H9 (cell line): ENCODE measurements at regions not wholly inside any gene's neighbourhood (a gene's known extent, or its start where the extent isn't known, plus 50 kb on each side); places are given as distances from the start of the nearest gene placed in this dataset.

Source experiments
- DNase-seq: peaks from one replicate; pipeline ENCODE4 v3.0.0-alpha.2; 2017
- H2AFZ ChIP-seq: one replicate; pipeline ENCODE4 v1.6.1; 2013; ENCODE audit warnings: mild to moderate bottlenecking, low read length, control low read depth, moderate library complexity
- H2AK5ac ChIP-seq: 2 replicates; pipeline ENCODE4 v1.6.1; 2013; ENCODE audit warnings: low read length, control low read depth, mixed read lengths; ENCODE audit not compliant: insufficient read length
- H2BK120ac ChIP-seq: one replicate; pipeline ENCODE4 v1.6.1; 2013; ENCODE audit warnings: low read depth, mild to moderate bottlenecking, low read length, control low read depth, inconsistent platforms; ENCODE audit not compliant: poor library complexity, severe bottlenecking
- H2BK12ac ChIP-seq: 2 replicates; pipeline ENCODE4 v1.6.1; 2013; ENCODE audit warnings: low read length, control low read depth, mixed read lengths, low read depth; ENCODE audit not compliant: insufficient read length
- H2BK15ac ChIP-seq: 2 replicates; pipeline ENCODE4 v1.6.1; 2013; ENCODE audit warnings: low read depth, low read length, control low read depth
- H2BK20ac ChIP-seq: one replicate; pipeline ENCODE4 v1.6.1; 2013; ENCODE audit warnings: low read depth, mild to moderate bottlenecking, low read length, control low read depth, inconsistent platforms; ENCODE audit not compliant: poor library complexity, severe bottlenecking
- H2BK5ac ChIP-seq: 2 replicates; pipeline ENCODE4 v1.6.1; 2013; ENCODE audit warnings: low read length, control low read depth, mixed read lengths; ENCODE audit not compliant: insufficient read length
- H3K14ac ChIP-seq: 2 replicates; pipeline ENCODE4 v1.6.1; 2013; ENCODE audit warnings: low read length, control low read depth; ENCODE audit not compliant: insufficient read depth
- H3K18ac ChIP-seq: 2 replicates; pipeline ENCODE4 v1.6.1; 2013; ENCODE audit warnings: low read depth, mild to moderate bottlenecking, mixed read lengths, low read length, control low read depth; ENCODE audit not compliant: insufficient read length
- H3K23ac ChIP-seq: 2 replicates; pipeline ENCODE4 v1.6.1; 2013; ENCODE audit warnings: low read length, control low read depth, mixed read lengths, low read depth; ENCODE audit not compliant: insufficient read length
- H3K23me2 ChIP-seq: 2 replicates; pipeline ENCODE4 v1.6.1; 2013; ENCODE audit warnings: low read depth, mild to moderate bottlenecking, mixed read lengths, low read length, control low read depth; ENCODE audit not compliant: insufficient read length, poor library complexity, severe bottlenecking
- H3K27ac ChIP-seq: 2 replicates; pipeline ENCODE4 v1.5.1; 2013; ENCODE audit warnings: low read length, control low read depth, mixed read lengths, low read depth; ENCODE audit not compliant: insufficient read length
- H3K27me3 ChIP-seq: 2 replicates; pipeline ENCODE4 v1.6.1; 2013; ENCODE audit warnings: low read length, control low read depth, inconsistent platforms; ENCODE audit not compliant: insufficient read depth
- H3K4ac ChIP-seq: 2 replicates; pipeline ENCODE4 v1.6.1; 2013; ENCODE audit warnings: low read depth, mild to moderate bottlenecking, control low read depth, inconsistent platforms, low read length, moderate library complexity
- H3K4me1 ChIP-seq: 2 replicates; pipeline ENCODE4 v1.6.1; 2013; ENCODE audit warnings: low read length, control low read depth, inconsistent platforms; ENCODE audit not compliant: insufficient read depth
- H3K4me2 ChIP-seq: 2 replicates; pipeline ENCODE4 v1.6.1; 2013; ENCODE audit warnings: low read length, control low read depth, mixed read lengths; ENCODE audit not compliant: insufficient read length, insufficient read depth
- H3K56ac ChIP-seq: 2 replicates; pipeline ENCODE4 v1.6.1; 2013; ENCODE audit warnings: low read depth, mild to moderate bottlenecking, mixed read lengths, low read length, control low read depth; ENCODE audit not compliant: insufficient read length
- H3K79me1 ChIP-seq: 2 replicates; pipeline ENCODE4 v1.6.1; 2013; ENCODE audit warnings: low read depth, mild to moderate bottlenecking, moderate library complexity, low read length, control low read depth, inconsistent platforms; ENCODE audit not compliant: insufficient read depth, poor library complexity, severe bottlenecking
- H3K79me2 ChIP-seq: 2 replicates; pipeline ENCODE4 v1.6.1; 2013; ENCODE audit warnings: low read length, control low read depth, inconsistent platforms; ENCODE audit not compliant: insufficient read depth
- H3K9ac ChIP-seq: 2 replicates; pipeline ENCODE4 v1.6.1; 2013; ENCODE audit warnings: low read length, control low read depth, mixed read lengths; ENCODE audit not compliant: insufficient read length; ENCODE audit errors: extremely low read depth
- H3K9me3 ChIP-seq: one replicate; pipeline ENCODE4 v1.6.1; 2013; ENCODE audit warnings: low read depth, low read length, inconsistent platforms; ENCODE audit not compliant: control insufficient read depth
- H3T11ph ChIP-seq: one replicate; pipeline ENCODE4 v1.6.1; 2013; ENCODE audit warnings: mild to moderate bottlenecking, low read length, control low read depth, inconsistent platforms
- H4K20me1 ChIP-seq: one replicate; pipeline ENCODE4 v1.6.1; 2013; ENCODE audit not compliant: control insufficient read depth, insufficient read length, insufficient read depth
- H4K5ac ChIP-seq: 2 replicates; pipeline ENCODE4 v1.6.1; 2013; ENCODE audit warnings: low read depth, mild to moderate bottlenecking, mixed read lengths, low read length, control low read depth; ENCODE audit not compliant: insufficient read length
- H4K8ac ChIP-seq: replicated peaks from 2 replicates; pipeline ENCODE4 v1.6.1; 2013; ENCODE audit warnings: low read length, control low read depth, mixed read lengths, low read depth; ENCODE audit not compliant: insufficient read length
- H4K91ac ChIP-seq: 2 replicates; pipeline ENCODE4 v1.6.1; 2013; ENCODE audit warnings: low read depth, mild to moderate bottlenecking, moderate library complexity, mixed read lengths, low read length, control low read depth; ENCODE audit not compliant: insufficient read length
- H3K27ac Mint-ChIP-seq, 3 experiments: 2 replicates in 2 of 3; 3 replicates in 1 of 3; pipeline ENCODE4 v1.8.0; 2020 to 2021; ENCODE audit warnings: mixed read lengths in 3 of 3, mild to moderate bottlenecking in 1 of 3, moderate library complexity in 1 of 3
- H3K27me3 Mint-ChIP-seq: 2 replicates; pipeline ENCODE4 v1.8.0; 2021; ENCODE audit warnings: low read depth, mild to moderate bottlenecking, moderate library complexity, mixed read lengths
- H3K36me3 Mint-ChIP-seq, 3 experiments: 2 replicates in 2 of 3; 3 replicates in 1 of 3; pipeline ENCODE4 v1.8.0; 2020 to 2021; ENCODE audit warnings: low read depth in 3 of 3, mixed read lengths in 3 of 3; ENCODE audit not compliant: insufficient read depth in 1 of 3
- H3K4me1 Mint-ChIP-seq, 2 experiments: 2 replicates each; pipeline ENCODE4 v1.8.0; 2020; ENCODE audit warnings: mixed read lengths in 2 of 2
- H3K4me3 Mint-ChIP-seq, 2 experiments: 2 replicates in 1 of 2; 3 replicates in 1 of 2; pipeline ENCODE4 v1.8.0; 2020 to 2021; ENCODE audit warnings: mild to moderate bottlenecking in 2 of 2, mixed read lengths in 2 of 2, moderate library complexity in 1 of 2
- H3K9me3 Mint-ChIP-seq, 2 experiments: 2 replicates in 1 of 2; 3 replicates in 1 of 2; pipeline ENCODE4 v1.8.0; 2020; ENCODE audit warnings: mild to moderate bottlenecking in 2 of 2, mixed read lengths in 2 of 2, moderate library complexity in 1 of 2
- WGBS: extraction: QIAGEN DNeasy Blood & Tissue Kit; methylation state at CpG from one replicate; pipeline ENCODE4 v1.1.7; 2013; ENCODE audit warnings: missing lambda C conversion rate, low lambda C conversion rate, mixed read lengths; ENCODE audit not compliant: insufficient read length; ENCODE audit errors: extremely low coverage; 5-methylcytosine and 5-hydroxymethylcytosine counted together
- TF ChIP-seq, protein P1 (sequence below): fragments of 200-600 bp; sonication (generic); conservative IDR thresholded peaks from 3 replicates; pipeline ENCODE4 v1.8.0; 2021; ENCODE audit warnings: antibody characterized with exemption, mild to moderate bottlenecking

DNA sequence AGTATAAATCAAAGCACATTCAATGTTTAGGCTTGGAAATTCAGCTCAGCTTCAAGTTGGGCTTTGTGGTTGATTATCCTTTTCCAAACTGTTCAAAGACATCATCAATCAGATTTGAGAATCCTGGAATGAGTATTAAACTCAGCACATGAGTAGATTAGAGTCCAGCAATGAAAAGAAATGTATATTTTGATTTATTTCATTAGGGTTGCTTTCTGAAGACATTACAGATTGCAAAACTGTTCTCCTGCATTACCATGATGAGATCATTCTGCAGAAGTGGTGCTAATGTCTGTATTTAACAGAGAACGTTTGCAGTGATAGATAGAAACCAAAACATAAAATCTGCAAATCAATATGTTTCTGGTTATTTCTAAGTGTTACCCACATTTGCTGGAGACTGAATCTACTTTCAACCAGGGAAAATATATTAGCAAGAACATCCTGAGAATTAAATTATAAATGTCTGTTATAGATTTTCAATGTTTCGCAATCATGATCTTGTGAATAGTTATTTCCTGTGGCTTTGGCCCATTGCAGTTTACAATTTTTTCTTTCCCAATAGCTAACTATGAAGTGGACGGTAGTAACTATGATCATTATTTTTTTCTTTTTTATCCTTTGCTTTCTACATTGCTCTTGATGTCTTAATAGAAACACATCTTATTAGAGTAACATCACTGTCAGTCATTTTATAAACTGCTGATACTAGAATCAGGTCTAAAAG is 1125.7 kb upstream of the GOT2 start:
- DNase-seq: no peak
- H3K9me3 ChIP-seq: no peaks in the 10 kb centered on the region
- H3K27me3 ChIP-seq: no peaks in the 10 kb centered on the region
- H4K5ac ChIP-seq: no peak overlapping the region
- no peak overlapping the region for H3K4me2 ChIP-seq
- H3K79me2 ChIP-seq: no peaks in the 10 kb centered on the region
- H2BK120ac ChIP-seq: no peak overlapping the region
- no peaks in the 10 kb centered on the region for H3K79me1 ChIP-seq
- no CpG with 5 or more reads among the region's 3 CpGs for WGBS
- no peak overlapping the region for H3K14ac ChIP-seq
- peaks cover 0 to 9% of the 10 kb centered on the region in 2 experiments; a peak in 2 of 4 replicates for H3K4me1 Mint-ChIP-seq
- no peaks in the 10 kb centered on the region for H3K36me3 Mint-ChIP-seq
- H3K27me3 Mint-ChIP-seq: no peaks in the 10 kb centered on the region
- TF ChIP-seq, protein P1, sequence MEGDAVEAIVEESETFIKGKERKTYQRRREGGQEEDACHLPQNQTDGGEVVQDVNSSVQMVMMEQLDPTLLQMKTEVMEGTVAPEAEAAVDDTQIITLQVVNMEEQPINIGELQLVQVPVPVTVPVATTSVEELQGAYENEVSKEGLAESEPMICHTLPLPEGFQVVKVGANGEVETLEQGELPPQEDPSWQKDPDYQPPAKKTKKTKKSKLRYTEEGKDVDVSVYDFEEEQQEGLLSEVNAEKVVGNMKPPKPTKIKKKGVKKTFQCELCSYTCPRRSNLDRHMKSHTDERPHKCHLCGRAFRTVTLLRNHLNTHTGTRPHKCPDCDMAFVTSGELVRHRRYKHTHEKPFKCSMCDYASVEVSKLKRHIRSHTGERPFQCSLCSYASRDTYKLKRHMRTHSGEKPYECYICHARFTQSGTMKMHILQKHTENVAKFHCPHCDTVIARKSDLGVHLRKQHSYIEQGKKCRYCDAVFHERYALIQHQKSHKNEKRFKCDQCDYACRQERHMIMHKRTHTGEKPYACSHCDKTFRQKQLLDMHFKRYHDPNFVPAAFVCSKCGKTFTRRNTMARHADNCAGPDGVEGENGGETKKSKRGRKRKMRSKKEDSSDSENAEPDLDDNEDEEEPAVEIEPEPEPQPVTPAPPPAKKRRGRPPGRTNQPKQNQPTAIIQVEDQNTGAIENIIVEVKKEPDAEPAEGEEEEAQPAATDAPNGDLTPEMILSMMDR: no peak
- H3K9ac ChIP-seq: no peak overlapping the region
- no peak overlapping the region for H2AK5ac ChIP-seq
- H3T11ph ChIP-seq: no peak overlapping the region
- H3K9me3 Mint-ChIP-seq: no peaks in the 10 kb centered on the region; a peak in 1 of 5 replicates
- no peak overlapping the region for H3K23ac ChIP-seq
- no peaks in the 10 kb centered on the region for H3K4me1 ChIP-seq
- no peak overlapping the region for H3K56ac ChIP-seq
- H3K27ac ChIP-seq: no peak overlapping the region
- no peak overlapping the region for H2AFZ ChIP-seq
- H3K4me3 Mint-ChIP-seq: no peak overlapping the region
- H2BK5ac ChIP-seq: no peak overlapping the region
- H3K18ac ChIP-seq: no peak overlapping the region
- no peak overlapping the region for H3K4ac ChIP-seq
- H4K91ac ChIP-seq: no peak overlapping the region
- no peak overlapping the region for H4K8ac ChIP-seq
- H2BK20ac ChIP-seq: no peak overlapping the region
- no peak overlapping the region for H3K27ac Mint-ChIP-seq
- no peak overlapping the region for H2BK15ac ChIP-seq
- H4K20me1 ChIP-seq: no peaks in the 10 kb centered on the region
- no peaks in the 10 kb centered on the region for H3K23me2 ChIP-seq
- H2BK12ac ChIP-seq: no peak overlapping the region
